Tibial nerve (tissue), 4 donors: ENCODE measurements at regions not wholly inside any gene's neighbourhood (a gene's known extent, or its start where the extent isn't known, plus 50 kb on each side); places are given as distances from the start of the nearest gene placed in this dataset.
"Not testable (repeated sequence)": the region's sequence is repeated elsewhere in the genome, so short reads cannot be mapped to it uniquely, and the experiment has no call there.

ENCODE experiments used
- CTCF ChIP-seq, 5 experiments: fragments of 200-600 bp in 3 of 5; fragments of 450-650 bp in 2 of 5; sonication (generic) in 3 of 5; IDR thresholded peaks; one replicate each; pipeline ENCODE4 v1.5.1; 2016 to 2019; ENCODE audit warnings: antibody characterized with exemption in 5 of 5, mild to moderate bottlenecking in 3 of 5, moderate library complexity in 2 of 5
- EP300 ChIP-seq, 2 donors: sonication (generic); formaldehyde crosslinking; IDR thresholded peaks; one replicate each; pipeline ENCODE4 v1.6.1; 2017; ENCODE audit warnings: antibody characterized with exemption in 2 of 2, mild to moderate bottlenecking in 1 of 2
- POLR2A ChIP-seq, 2 donors: fragments of 450-650 bp; IDR thresholded peaks; one replicate each; pipeline ENCODE4 v1.6.1; 2017; ENCODE audit warnings: antibody characterized with exemption in 2 of 2, mild to moderate bottlenecking in 2 of 2, moderate library complexity in 2 of 2

DNA sequence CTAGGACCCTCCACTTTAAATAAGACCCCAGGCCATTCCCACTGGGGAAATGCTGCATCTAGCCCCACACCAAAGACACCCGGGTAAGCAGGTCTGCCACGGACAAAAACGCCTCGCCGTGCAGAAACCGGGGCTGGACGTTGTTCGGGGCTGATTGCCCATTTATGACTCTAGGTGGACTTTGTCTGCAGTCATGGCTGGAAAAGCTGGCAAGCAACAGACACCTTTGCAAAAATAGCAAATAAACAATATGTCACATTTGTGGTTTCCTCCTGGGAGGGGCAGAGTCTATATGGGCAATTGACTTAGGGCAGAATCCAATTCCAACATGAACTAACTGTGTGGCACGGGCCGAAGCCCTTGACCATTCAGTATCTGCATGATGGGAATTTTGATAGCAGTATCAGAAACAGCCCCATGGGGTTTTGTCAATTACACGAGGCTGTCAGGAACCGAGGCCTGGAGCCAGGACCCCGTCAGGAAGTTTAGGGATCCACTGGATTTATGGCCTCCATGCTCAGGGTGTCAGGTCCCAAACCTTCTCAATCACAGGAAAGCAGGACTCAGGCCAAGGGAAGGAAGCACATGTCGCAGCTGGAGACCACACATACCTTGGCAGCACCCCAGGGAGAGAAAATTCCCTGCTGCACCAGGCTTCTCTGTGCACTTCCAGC, 172.8 kb downstream of the OR4M2 start:
- not testable (repeated sequence) for TF ChIP-seq POLR2A, CTCF, EP300 (IDR thresholded peaks at IDR 0.05)
